G401 (cell line): ENCODE measurements at regions not wholly inside any gene's neighbourhood (a gene's known extent, or its start where the extent isn't known, plus 50 kb on each side); places are given as distances from the start of the nearest gene placed in this dataset.

Source experiments
- DNase-seq: peaks from one replicate; pipeline ENCODE4 v3.0.0-alpha.2; 2015; ENCODE audit warnings: low spot score
- in situ Hi-C: cut with HindIII; loops from 2 replicates; pipeline ENCODE4 v1.10.0; 2016; ENCODE audit warnings: low sequenced_read_pairs, mixed read lengths

- peak; percentile 45 for DNase-seq
- in situ Hi-C loops = no loop called here
Observed at GRCh38 chr11:106422583-106422982, 345.1 kb downstream of the AASDHPPT start.

GRCh38 chr11:106424111-106424510, 346.6 kb downstream of the AASDHPPT start:
- in situ Hi-C loops = no loop called here
- no peak for DNase-seq

GRCh38 chr11:106425819-106426218, 348.4 kb downstream of the AASDHPPT start:
- in situ Hi-C loops = no loop called here
- DNase-seq = no peak

- in situ Hi-C loops = no loop called here
- no peak for DNase-seq
Observed at GRCh38 chr11:106426696-106427095, 349.2 kb downstream of the AASDHPPT start.

GRCh38 chr11:106427736-106428135, 350.3 kb downstream of the AASDHPPT start:
- no peak for DNase-seq
- in situ Hi-C loops = no loop called here

- no peak for DNase-seq
Observed at GRCh38 chr11:106442032-106442431, 364.6 kb downstream of the AASDHPPT start.

GRCh38 chr11:106446302-106446701, 368.8 kb downstream of the AASDHPPT start:
- DNase-seq = no peak
- in situ Hi-C loops = no loop called here

More at GRCh38 chr11:106442032-106442431, 364.6 kb downstream of the AASDHPPT start:
- in situ Hi-C loops = no loop called here

- in situ Hi-C loops = no loop called here
- peak; percentile 34 for DNase-seq
Observed at GRCh38 chr11:106446955-106447354, 369.5 kb downstream of the AASDHPPT start.

GRCh38 chr11:106447631-106448191, 370.2 kb downstream of the AASDHPPT start:
- no peak for DNase-seq
- in situ Hi-C loops = no loop called here

- in situ Hi-C loops = no loop called here
- DNase-seq = no peak
Observed at GRCh38 chr11:106449763-106450162, 372.3 kb downstream of the AASDHPPT start.

- no peak for DNase-seq
- in situ Hi-C loops = no loop called here
Observed at GRCh38 chr11:106451228-106451922, 373.9 kb downstream of the AASDHPPT start.

GRCh38 chr11:106456647-106457046, 379.2 kb downstream of the AASDHPPT start:
- DNase-seq = no peak
- in situ Hi-C loops = no loop called here

- in situ Hi-C loops = no loop called here
- no peak for DNase-seq
Observed at GRCh38 chr11:106457727-106458126, 380.3 kb downstream of the AASDHPPT start.

- in situ Hi-C loops = no loop called here
- DNase-seq = no peak
Observed at GRCh38 chr11:106459135-106459534, 381.7 kb downstream of the AASDHPPT start.

- DNase-seq = no peak
- in situ Hi-C loops = no loop called here
Observed at GRCh38 chr11:106461148-106461691, 383.8 kb downstream of the AASDHPPT start.

- DNase-seq = peak; percentile 45
- in situ Hi-C loops = no loop called here
Observed at GRCh38 chr11:106461839-106462545, 384.5 kb downstream of the AASDHPPT start.

- in situ Hi-C loops = no loop called here
- peak; percentile 46 for DNase-seq
Observed at GRCh38 chr11:106463154-106463553, 385.7 kb downstream of the AASDHPPT start.

GRCh38 chr11:106463796-106464201, 386.3 kb downstream of the AASDHPPT start:
- in situ Hi-C loops = no loop called here
- peak; percentile 73 for DNase-seq

GRCh38 chr11:106464728-106465127, 387.3 kb downstream of the AASDHPPT start:
- no peak for DNase-seq
- in situ Hi-C loops = no loop called here

- no peak for DNase-seq
- in situ Hi-C loops = no loop called here
Observed at GRCh38 chr11:106466521-106467080, 389.1 kb downstream of the AASDHPPT start.
